HEK293T (cell line): ENCODE measurements at regions not wholly inside any gene's neighbourhood (a gene's known extent, or its start where the extent isn't known, plus 50 kb on each side); places are given as distances from the start of the nearest gene placed in this dataset.

ENCODE experiments used
- ARNT ChIP-seq: fragments of 450-650 bp; IDR thresholded peaks from 2 replicates; pipeline ENCODE4 v1.6.1; 2017; ENCODE audit warnings: mild to moderate bottlenecking
- BHLHE40 ChIP-seq: fragments of 450-650 bp; IDR thresholded peaks from 2 replicates; pipeline ENCODE4 v1.6.1; 2016; ENCODE audit warnings: mild to moderate bottlenecking, moderate library complexity, borderline replicate concordance
- CTBP1 ChIP-seq: fragments of 450-650 bp; IDR thresholded peaks from 2 replicates; pipeline ENCODE4 v1.6.1; 2016; ENCODE audit warnings: borderline replicate concordance
- HDGF ChIP-seq: fragments of 450-650 bp; IDR thresholded peaks from 2 replicates; pipeline ENCODE4 v1.6.1; 2017; ENCODE audit warnings: antibody characterized with exemption, borderline replicate concordance
- NFRKB ChIP-seq: fragments of 450-650 bp; IDR thresholded peaks from 2 replicates; pipeline ENCODE4 v1.6.1; 2016; ENCODE audit warnings: mild to moderate bottlenecking, moderate library complexity
- SP1 ChIP-seq: fragments of 450-650 bp; IDR thresholded peaks from 2 replicates; pipeline ENCODE4 v1.6.1; 2017
- TARDBP ChIP-seq: fragments of 450-650 bp; IDR thresholded peaks from 2 replicates; pipeline ENCODE4 v1.6.1; 2016
- ZNF384 ChIP-seq: fragments of 450-650 bp; IDR thresholded peaks from 2 replicates; pipeline ENCODE4 v1.6.1; 2016

- TF ChIP-seq TARDBP = no peak
- TF ChIP-seq ZNF384 = no peak
- TF ChIP-seq NFRKB = no peak
- no peak for TF ChIP-seq HDGF
- no peak for TF ChIP-seq SP1
- no peak for TF ChIP-seq ARNT
- TF ChIP-seq CTBP1 = no peak
- no peak for TF ChIP-seq BHLHE40
Measured at GRCh38 chr2:239826786-239827522, 198.2 kb downstream of the NDUFA10 start.
